Fibroblast of villous mesenchyme (primary cell): ENCODE measurements at regions not wholly inside any gene's neighbourhood (a gene's known extent, or its start where the extent isn't known, plus 50 kb on each side); places are given as distances from the start of the nearest gene placed in this dataset.
"Not testable (repeated sequence)": the region's sequence is repeated elsewhere in the genome, so short reads cannot be mapped to it uniquely, and the experiment has no call there.

Experiments used
- DNase-seq: peaks from one replicate; pipeline ENCODE4 v3.0.0-alpha.2; 2010; ENCODE audit warnings: low read depth
- H3K4me3 ChIP-seq: 2 replicates; pipeline ENCODE4 v1.5.1; 2011; ENCODE audit warnings: low read depth, mild to moderate bottlenecking, low read length
- CTCF ChIP-seq: IDR thresholded peaks from 2 replicates; pipeline ENCODE4 v1.5.1; 2012; ENCODE audit warnings: low read depth, mild to moderate bottlenecking, low read length; ENCODE audit not compliant: insufficient read depth

DNA sequence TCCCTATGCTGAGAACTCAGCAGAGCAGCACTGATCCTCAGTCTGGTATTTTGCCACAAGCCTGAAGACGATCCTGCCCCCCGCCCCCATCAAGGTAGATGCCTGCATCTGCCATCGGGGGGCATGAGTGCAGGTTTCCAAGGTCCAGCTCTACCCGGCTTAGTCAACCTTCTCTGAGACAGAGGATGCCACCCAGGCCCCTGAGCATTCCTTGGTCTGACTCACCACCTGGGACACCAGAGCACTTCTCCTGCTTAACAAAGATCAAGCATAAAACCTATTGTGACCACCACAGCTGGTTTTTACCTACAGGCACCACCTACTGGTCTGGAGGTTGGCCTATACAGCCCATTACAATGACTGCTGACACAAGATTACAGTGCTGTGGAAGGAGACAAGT lies 1168.1 kb downstream of the PCDH19 start:
- no peak overlapping the region for H3K4me3 ChIP-seq
- no peak for DNase-seq
- TF ChIP-seq CTCF: no peak

GRCh38 chrX:99234384-99234783 lies 1175.7 kb downstream of the PCDH19 start:
- not testable (repeated sequence) for DNase-seq, H3K4me3 ChIP-seq

GRCh38 chrX:99192421-99192820 lies 1217.7 kb downstream of the PCDH19 start:
- no peak for DNase-seq
- TF ChIP-seq CTCF: no peak
- no peak overlapping the region for H3K4me3 ChIP-seq

GRCh38 chrX:99184153-99184552 lies 1225.9 kb downstream of the PCDH19 start:
- DNase-seq: no peak
- no peak overlapping the region for H3K4me3 ChIP-seq
- no peak for TF ChIP-seq CTCF

DNA sequence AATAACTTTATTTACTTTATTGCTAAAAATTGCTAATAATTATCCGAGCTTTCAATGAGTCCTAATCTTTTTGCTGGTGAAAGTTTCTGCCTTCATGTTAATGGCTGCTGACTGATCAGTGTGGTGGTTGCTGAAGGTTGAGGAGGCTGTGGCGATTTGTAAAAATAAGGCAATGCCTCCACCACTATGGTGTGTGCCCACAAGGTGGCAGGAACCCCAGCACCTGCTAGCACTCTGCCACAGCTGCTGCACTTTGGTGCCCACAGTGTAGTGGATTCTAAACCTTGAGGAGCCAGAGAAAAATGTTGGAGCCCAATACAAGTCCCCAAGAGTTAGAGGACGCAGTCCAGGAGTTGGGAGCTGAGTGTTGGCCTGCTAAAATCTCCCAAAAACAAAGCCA lies 1237.1 kb downstream of the PCDH19 start:
- no peak overlapping the region for H3K4me3 ChIP-seq
- no peak for DNase-seq
- no peak for TF ChIP-seq CTCF

GRCh38 chrX:99142745-99143144 lies 1267.3 kb downstream of the PCDH19 start:
- no peak overlapping the region for H3K4me3 ChIP-seq

DNA sequence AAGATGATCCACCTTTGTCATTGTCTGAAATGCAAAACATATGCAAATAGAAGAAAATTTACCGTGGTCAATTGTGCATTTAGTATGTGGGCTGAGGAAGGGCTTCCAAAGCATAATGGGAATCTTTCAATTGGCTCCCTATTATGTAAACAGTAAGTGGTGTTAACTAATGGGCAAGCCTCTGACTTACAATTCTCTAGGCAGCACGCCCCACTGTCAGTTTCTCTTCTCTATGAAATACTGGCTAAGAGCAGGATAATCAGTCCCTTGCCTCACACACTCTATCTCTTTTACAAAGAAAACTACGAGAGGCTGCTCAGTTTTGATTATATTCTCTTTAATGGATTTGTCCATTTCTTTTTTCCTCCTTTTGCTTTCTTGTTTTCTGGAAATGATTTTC lies 1272.6 kb downstream of the PCDH19 start:
- H3K4me3 ChIP-seq: no peak overlapping the region
- no peak for TF ChIP-seq CTCF
- no peak for DNase-seq

More at GRCh38 chrX:99142745-99143144, 1267.3 kb downstream of the PCDH19 start:
- no peak for TF ChIP-seq CTCF
- DNase-seq: no peak
